ENCODE measurements at regions not wholly inside any gene's neighbourhood (a gene's known extent, or its start where the extent isn't known, plus 50 kb on each side); places are given as distances from the start of the nearest gene placed in this dataset.

DNA sequence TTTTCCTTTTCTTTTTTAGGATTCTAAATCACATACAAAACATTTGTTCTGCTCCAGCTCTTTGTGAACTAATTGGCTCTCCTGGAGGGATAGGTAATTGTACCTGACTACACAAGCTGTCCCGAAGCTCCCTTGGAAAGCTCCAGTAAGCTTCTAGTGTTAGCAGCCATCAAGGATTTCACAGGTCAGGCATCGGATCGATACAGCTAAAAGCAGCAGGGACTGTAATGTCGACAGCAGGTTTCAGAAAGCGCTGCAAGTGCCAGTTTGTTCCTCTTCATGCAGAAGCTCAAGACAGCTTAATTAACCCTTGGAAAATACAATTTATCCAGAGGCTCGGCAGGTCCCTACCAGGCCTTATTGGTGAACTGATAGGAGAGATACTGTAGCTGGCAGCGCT lies 87.2 kb upstream of the VRK2 start:
- H3K4me3 ChIP-seq (ENCODE audit: low read depth, low read length) = no peak overlapping the region
- TF ChIP-seq, protein P1, sequence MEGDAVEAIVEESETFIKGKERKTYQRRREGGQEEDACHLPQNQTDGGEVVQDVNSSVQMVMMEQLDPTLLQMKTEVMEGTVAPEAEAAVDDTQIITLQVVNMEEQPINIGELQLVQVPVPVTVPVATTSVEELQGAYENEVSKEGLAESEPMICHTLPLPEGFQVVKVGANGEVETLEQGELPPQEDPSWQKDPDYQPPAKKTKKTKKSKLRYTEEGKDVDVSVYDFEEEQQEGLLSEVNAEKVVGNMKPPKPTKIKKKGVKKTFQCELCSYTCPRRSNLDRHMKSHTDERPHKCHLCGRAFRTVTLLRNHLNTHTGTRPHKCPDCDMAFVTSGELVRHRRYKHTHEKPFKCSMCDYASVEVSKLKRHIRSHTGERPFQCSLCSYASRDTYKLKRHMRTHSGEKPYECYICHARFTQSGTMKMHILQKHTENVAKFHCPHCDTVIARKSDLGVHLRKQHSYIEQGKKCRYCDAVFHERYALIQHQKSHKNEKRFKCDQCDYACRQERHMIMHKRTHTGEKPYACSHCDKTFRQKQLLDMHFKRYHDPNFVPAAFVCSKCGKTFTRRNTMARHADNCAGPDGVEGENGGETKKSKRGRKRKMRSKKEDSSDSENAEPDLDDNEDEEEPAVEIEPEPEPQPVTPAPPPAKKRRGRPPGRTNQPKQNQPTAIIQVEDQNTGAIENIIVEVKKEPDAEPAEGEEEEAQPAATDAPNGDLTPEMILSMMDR (IDR thresholded peaks at IDR 0.05; ENCODE audit: low read depth, low read length) = no peak

DNA sequence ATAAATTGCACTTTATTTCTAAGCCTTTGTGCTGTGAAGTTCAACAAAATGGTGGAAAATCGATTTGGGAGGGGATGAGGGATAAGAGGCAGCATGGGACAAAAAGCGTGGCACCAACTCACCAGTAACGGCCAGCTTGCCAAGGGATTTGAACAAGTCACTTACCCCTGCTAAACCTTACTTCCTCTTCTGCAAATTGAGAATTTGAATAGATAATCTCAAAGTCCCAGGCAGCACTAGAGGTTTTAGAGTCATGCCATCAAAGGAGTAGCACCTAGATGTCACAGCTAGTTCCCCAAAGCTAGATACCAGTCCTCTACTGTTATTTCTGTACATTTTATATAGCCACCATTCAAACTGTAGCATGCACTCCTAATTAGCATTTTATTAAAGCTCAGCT lies 83.7 kb upstream of the VRK2 start:
- TF ChIP-seq, protein P1 (IDR thresholded peaks at IDR 0.05; ENCODE audit: low read depth, low read length) = no peak
- H3K4me3 ChIP-seq (ENCODE audit: low read depth, low read length) = no peak overlapping the region

DNA sequence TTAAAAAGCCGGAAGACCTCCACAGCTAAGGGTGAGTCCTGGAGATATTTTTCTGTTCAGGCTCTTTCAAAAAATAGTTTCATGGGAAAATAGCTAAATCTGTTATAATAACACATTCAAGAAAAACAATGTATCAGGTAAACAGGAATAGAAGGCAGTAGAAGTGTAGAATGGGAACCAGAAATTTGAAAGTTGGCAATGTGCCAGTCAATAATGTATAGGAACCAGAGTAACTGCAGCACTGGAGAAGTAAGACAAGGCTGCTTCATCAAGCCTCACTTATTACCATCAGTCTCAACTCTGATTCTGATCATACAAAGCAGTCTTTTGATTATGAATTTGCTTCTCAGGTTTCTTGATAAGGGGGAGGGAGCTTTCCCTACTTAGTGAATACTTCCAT lies 81.4 kb upstream of the VRK2 start:
- no peak overlapping the region for H3K4me3 ChIP-seq (ENCODE audit: low read depth, low read length)
- TF ChIP-seq, protein P1 (IDR thresholded peaks at IDR 0.05; ENCODE audit: low read depth, low read length) = no peak

DNA sequence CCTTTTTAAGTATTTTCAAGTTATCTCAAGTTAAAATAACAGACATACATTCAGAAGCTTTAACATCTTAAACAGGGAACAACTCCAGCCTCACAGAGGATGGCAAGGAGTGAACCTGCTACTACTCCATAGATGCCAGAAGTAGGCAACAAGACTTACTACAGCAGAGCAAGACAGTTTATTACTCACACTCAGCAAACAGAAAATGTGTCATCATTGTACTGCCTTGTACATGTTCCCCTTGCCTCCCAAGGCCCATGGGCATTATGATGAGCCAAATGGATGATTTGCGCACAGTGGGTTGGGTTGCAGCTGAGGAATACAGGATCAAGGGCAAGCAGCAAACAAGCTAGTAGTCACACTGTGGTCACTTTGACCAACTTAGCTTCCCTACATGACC lies 80.6 kb upstream of the VRK2 start:
- TF ChIP-seq, protein P1 (IDR thresholded peaks at IDR 0.05; ENCODE audit: low read depth, low read length) = no peak
- H3K4me3 ChIP-seq (ENCODE audit: low read depth, low read length) = no peak overlapping the region

DNA sequence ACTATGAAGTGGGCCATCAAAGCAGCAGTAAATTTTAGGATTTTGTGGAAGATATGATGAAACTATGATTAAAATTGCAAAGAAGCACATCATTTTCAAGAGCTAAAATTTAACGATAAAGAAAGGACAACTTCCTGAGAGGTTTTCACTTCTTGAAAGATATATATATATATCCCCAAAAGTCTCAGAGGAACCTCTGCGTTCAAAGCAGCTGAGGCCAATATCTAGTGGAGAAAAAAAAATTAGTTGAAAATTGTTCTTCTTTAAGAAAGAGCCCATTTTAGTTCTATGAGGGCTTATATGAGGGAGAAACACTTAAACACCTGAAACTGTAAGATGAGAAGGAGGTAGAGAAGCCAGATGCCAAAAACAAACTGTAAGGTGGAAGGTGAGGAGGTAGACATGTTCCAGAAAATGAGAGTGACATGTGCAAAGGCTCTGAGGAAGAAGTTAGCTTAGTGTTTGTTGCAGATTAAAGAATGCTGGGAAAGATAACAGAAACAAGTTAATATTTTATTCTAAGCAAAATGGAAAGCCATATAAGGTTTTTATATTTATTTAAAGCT lies 72.9 kb upstream of the VRK2 start:
- TF ChIP-seq, protein P1 (IDR thresholded peaks at IDR 0.05; ENCODE audit: low read depth, low read length) = no peak

DNA sequence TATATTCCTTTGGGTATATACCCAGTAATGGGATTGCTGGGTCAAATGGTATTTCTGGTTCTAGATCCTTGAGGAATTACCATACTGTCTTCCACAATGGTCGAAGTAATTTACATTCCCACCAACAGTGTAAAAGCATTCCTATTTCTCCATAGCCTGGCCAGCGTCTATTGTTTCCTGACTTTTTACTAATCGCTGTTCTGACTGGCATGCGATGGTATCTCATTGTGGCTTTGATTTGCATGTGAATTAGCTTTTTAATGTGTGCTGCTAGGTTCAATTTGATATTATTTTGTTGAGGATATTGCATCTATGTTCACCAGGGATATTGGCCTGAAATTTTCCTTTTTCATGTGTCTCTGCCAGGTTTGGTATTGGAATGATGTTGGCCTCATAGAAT lies 67.4 kb upstream of the VRK2 start:
- TF ChIP-seq, protein P1 (IDR thresholded peaks at IDR 0.05; ENCODE audit: low read depth, low read length) = no peak
- no peak overlapping the region for H3K4me3 ChIP-seq (ENCODE audit: low read depth, low read length)

More for the DNA sequence above, 72.9 kb upstream of the VRK2 start:
- no peak overlapping the region for H3K4me3 ChIP-seq (ENCODE audit: low read depth, low read length)

DNA sequence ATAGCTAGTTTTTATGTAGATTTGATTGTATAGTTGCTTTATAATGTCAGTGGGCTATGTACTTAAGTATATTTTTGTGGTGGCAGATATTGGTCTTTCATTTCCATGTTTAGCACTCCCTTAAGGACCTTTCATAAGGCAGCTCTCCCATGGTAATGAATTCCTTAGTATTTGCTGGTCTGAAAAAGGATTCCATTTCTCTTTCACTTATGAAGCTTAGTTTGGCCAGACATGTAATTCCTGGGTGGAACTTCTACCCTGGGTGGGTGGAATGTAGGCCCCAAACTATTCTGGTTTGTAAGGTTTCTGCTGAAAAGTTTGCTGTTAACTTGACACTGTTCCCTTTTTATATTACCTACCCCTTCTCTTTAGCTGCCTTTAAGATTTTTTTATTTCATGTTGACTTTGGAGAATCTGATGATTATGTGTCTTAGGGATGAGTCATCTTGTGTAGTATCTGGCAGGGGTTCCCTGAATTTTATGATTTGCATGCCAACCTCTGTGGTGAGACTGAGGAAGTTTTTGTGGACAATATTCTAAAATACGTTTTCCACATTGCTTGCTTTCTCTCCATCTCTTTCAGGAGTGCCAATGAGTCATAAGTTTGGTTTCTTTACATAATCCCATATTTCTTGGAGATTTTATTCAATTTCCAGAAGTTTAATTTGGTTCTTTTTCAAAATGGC lies 65.4 kb upstream of the VRK2 start:
- TF ChIP-seq, protein P1 (IDR thresholded peaks at IDR 0.05; ENCODE audit: low read depth, low read length) = no peak

More for the DNA sequence above, 65.4 kb upstream of the VRK2 start:
- H3K4me3 ChIP-seq (ENCODE audit: low read depth, low read length) = no peak overlapping the region
